NOMO-1 treated with DMSO at 0.1 percent for 48 hours (cell line): ENCODE measurements at regions not wholly inside any gene's neighbourhood (a gene's known extent, or its start where the extent isn't known, plus 50 kb on each side); places are given as distances from the start of the nearest gene placed in this dataset.

ENCODE experiments used
- DNase-seq: peaks from one replicate; lab custom pipeline; 2025; ENCODE audit not compliant: unreplicated experiment; lab: John Stamatoyannopoulos, UW

DNA sequence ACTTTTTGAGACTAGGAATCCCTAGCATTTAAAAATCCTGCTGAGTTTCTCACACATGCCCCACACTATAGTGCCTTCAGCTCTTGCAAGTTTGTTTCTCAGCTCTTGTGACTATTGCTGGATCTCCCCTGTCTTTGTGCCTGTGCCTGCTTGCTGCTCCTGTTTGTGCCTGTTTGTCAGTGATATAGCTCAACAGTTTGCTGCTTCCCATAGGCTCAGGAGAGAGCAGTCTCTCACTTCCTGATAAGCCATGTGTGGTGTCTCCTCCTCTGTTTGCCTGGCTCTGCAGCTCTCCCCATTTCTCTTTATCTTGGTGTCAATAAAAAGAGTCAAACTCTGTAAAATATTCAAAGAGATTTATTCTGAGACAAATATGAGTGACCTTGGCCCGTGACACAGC, 259.8 kb upstream of the CLNK start:
- DNase-seq: no peak

- DNase-seq: no peak
These were observed 257.6 kb upstream of the CLNK start for GRCh38 chr4:10942156-10942555.

DNA sequence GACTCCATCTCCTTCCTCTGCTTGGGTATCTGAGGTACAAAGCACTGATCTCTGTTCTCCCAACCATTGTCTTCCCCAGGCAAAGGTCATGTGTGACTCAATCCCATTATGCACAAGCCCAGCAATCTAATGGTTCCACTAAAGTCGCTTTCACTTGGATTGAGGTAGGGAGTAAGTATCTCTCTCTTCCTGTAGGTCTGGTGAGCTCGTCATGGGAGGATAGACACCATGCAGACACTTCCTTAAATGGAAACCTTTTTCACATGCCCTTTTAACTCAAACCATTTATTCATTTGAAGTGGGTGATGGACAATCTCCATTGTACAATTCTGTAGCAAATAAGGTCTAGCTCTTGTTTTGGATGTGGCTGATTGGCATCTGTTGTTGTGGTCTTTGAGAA, 245.2 kb upstream of the CLNK start:
- no peak for DNase-seq

DNA sequence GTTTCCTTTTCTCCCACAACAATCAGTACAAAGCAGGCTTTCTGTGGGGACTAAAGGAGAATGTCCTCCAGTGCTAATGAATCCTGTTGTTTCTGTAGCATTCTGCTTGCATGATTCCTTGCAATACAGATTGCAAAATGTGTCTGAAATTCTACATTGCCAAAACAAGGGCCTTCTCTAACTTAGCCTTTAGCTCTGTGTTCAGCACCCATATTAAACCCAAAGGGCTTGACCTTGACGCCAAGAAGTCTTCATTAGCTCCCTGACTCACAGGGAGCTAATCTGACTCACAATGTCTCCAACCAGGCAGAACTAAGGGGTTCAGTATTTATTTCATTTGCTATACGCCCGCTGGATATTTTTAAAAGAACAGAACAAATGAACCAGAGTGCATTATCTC, 241.4 kb upstream of the CLNK start:
- no peak for DNase-seq

GRCh38 chr4:10924274-10924673, 239.7 kb upstream of the CLNK start:
- no peak for DNase-seq

DNA sequence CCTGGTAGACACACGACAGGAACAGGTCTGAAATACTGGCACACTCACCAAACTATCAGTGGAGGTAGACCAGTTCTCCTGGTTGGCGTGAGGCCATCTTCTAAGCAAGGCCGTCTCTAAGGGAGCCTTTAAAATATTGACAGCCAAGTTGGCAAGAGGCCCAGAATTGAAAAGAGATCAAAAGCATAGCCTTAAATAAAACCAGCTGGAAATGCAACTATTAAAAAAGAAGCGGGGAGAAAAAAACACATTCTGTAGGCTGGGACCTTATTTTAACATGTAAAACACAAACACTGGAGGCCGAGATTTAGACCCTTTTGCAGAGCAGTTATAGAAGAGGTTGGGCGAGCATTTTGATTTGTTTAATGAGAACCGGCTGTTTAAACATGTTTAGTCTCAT, 233.0 kb upstream of the CLNK start:
- no peak for DNase-seq

DNA sequence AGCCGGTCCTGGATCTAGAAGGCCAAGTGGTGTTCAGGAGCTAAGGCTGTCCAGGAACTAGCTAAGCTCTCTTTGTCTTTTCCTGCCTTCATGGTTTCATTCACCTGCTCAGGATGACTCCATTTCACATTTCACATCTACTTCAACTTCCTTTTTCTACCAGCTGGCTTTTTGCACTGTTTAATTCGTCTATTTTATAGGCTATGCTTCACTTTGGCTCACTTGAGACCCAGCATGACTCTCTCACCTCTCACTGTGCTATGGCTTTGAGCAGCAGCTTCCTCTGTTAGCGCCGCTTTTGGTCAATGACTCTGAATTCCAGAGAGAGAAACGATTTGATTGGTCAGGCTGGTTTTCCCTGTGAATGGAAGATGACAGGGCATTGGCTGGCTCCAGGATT, 213.5 kb upstream of the CLNK start:
- DNase-seq: no peak

- DNase-seq: no peak
These were observed 212.5 kb upstream of the CLNK start for GRCh38 chr4:10897076-10897475.

DNA sequence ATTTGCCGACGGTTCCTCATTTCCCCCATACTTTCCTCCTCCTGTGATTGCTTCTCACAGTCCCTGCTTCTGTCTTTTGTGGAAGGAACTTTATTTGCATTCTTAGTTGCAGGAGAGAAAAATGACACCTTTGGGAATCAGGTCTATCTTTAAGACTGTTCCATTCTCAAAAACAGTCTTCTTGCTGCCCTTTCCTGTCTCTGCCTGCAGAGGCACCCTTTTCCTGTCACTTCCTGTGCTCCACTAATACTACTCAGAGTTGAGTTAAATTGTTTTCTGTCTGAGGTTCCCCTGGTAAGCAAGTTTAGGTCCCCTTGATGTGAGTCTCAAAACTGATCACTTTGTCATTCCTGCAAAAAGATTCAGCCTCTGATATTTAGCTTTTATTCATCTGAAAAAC, 208.8 kb upstream of the CLNK start:
- no peak for DNase-seq

- no peak for DNase-seq
These were observed 207.3 kb upstream of the CLNK start for GRCh38 chr4:10891866-10892265.

- DNase-seq: no peak
These were observed 205.3 kb upstream of the CLNK start for GRCh38 chr4:10889819-10890218.

DNA sequence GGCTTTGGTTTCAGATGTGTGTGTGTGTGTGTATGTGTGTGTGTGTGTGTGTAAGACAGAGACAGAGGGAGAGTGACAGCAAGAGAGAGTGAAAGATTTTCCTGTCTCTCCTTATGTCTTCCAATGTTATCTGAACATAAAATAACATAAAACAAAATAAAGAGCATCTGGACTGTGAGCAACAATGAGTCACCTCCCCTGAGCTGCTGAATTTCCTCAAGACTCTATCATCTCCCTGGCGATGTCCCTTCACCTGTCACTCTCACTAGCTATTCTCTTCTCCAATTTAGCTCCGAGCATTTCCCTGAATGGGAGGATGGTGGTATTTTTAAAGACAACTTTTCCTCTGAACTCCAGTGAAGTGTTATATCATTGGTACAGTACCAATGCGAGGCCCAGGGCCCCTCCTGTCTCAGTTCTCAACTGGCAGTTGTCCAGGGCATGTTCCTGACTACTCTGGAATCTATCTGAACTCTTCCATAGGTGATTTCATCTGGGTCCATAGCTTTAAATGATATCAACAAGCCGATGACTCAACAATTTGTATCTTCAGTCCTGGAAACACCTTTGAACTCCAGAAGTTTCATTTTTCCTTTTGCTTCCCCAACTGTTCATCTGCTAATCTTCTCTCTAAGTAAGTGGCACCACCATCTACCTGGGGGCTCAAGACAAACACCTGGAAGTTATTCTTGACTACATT, 195.0 kb upstream of the CLNK start:
- no peak for DNase-seq

GRCh38 chr4:10878861-10879260, 194.3 kb upstream of the CLNK start:
- DNase-seq: no peak

- no peak for DNase-seq
These were observed 192.5 kb upstream of the CLNK start for GRCh38 chr4:10877076-10877475.

GRCh38 chr4:10875144-10875799, 190.7 kb upstream of the CLNK start:
- DNase-seq: no peak

DNA sequence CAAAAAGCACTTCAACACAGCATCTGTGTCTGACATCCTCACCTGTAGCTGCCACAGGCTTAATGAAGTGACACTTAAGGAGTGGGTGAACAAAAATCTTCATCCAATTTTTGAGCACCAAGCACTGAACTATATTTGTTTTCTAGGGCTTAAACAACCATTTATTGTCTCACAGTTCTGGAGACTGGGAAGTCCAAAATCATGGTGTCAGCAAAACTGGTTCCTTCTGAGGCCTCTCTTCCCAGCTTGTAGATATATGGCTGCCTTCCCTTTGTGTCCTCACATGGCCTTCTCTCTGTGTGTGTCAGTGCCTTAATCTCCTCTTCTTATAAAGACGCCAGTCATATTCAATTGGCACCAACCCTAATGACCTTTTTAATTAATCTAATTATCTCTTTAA, 189.2 kb upstream of the CLNK start:
- no peak for DNase-seq

- no peak for DNase-seq
These were observed 188.4 kb upstream of the CLNK start for GRCh38 chr4:10872833-10873517.

DNA sequence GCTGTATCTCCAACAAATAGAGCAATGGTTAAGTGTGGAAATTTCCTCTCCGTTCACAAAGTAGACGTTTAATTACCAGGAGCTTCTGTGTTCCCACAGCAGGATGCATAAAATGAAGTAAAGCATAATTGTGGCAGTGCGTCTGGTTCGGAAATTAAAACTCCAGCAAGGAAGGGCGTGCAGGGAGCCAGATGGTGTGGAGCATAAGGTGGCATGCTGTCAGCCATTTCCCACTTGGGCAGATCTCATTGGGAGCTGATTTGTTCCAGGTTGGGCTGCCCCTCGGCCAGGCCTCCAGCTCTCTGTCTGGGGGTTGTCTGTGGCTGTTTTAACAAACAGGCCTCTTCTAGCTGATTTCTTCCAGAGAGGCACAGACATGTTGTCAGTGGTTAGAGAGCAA, 182.1 kb upstream of the CLNK start:
- no peak for DNase-seq

- no peak for DNase-seq
These were observed 176.5 kb upstream of the CLNK start for GRCh38 chr4:10861036-10861435.

DNA sequence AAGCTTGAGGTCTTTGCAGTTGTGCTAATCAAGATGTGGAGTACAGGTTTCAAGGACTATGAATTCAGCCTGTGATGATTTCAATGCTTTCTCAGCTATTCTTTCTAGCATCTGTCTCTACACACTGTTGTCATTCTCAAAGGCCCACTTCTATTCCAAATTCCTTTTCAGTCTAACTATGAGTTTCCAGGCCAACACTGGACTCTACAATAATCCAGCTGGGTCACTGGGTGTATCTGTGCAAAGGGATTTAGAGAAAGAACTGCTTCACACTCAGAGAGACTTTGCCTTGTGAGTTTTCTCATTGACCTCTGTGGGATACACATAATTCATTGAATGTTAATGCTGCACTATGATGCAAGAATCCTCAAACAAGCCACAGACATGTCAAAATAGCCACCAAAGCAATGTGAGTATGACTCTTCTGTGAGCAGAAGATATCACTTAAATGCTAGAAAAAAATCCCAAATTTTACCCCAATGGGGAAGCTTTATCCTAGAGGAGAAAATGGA, 171.8 kb upstream of the CLNK start:
- DNase-seq: no peak

- DNase-seq: no peak
These were observed 168.6 kb upstream of the CLNK start for GRCh38 chr4:10853196-10853595.

- DNase-seq: no peak
These were observed 157.1 kb upstream of the CLNK start for GRCh38 chr4:10841697-10842096.
